CD4-positive, alpha-beta memory T cell (primary cell): ENCODE measurements at regions not wholly inside any gene's neighbourhood (a gene's known extent, or its start where the extent isn't known, plus 50 kb on each side); places are given as distances from the start of the nearest gene placed in this dataset.

Experiments used
- CTCF ChIA-PET: fragments of 350-600 bp; sonication (Branson Sonifier 250); formaldehyde crosslinking; loops from one replicate; lab custom pipeline; 2021; ENCODE audit warnings: inconsistent platforms; ENCODE audit not compliant: partially characterized antibody; lab: Charles Lee
- POLR2A ChIA-PET: fragments of 350-600 bp; sonication (Branson Sonifier 250); formaldehyde crosslinking; loops from one replicate; lab custom pipeline; 2021; ENCODE audit not compliant: partially characterized antibody; lab: Charles Lee
- DNase-seq, 5 donors: peaks; one replicate each; pipeline versions ENCODE4 v3.0.0 to v3.0.0-alpha.2; 2020 to 2022; ENCODE audit warnings: mixed read lengths in 1 of 5
- H3K27ac ChIP-seq: one replicate; pipeline ENCODE4 v1.7.0; 2013; ENCODE audit warnings: low read depth, low read length
- H3K27me3 ChIP-seq: 2 replicates; pipeline ENCODE4 v1.7.0; 2013; ENCODE audit warnings: mild to moderate bottlenecking, low read length, moderate library complexity; ENCODE audit not compliant: insufficient read depth
- H3K36me3 ChIP-seq: 2 replicates; pipeline ENCODE4 v1.7.0; 2013; ENCODE audit warnings: mild to moderate bottlenecking, low read length, moderate library complexity; ENCODE audit not compliant: insufficient read depth
- H3K4me1 ChIP-seq: 2 replicates; pipeline ENCODE4 v1.7.0; 2013; ENCODE audit warnings: mild to moderate bottlenecking, low read length, moderate library complexity; ENCODE audit not compliant: insufficient read depth
- H3K4me3 ChIP-seq, 2 donors: one replicate each; pipeline ENCODE4 v1.7.0; 2013; ENCODE audit warnings: low read length in 2 of 2, mild to moderate bottlenecking in 1 of 2
- H3K9me3 ChIP-seq, 2 donors: one replicate each; pipeline ENCODE4 v1.7.0; 2013; ENCODE audit warnings: low read length in 2 of 2, control low read depth in 1 of 2; ENCODE audit not compliant: control insufficient read depth in 1 of 2
- H3K27ac Mint-ChIP-seq, 7 donors: one replicate each; pipeline ENCODE4 v1.8.0; 2020 to 2021; ENCODE audit warnings: mixed read lengths in 7 of 7, mild to moderate bottlenecking in 6 of 7, inconsistent platforms in 3 of 7, moderate library complexity in 3 of 7
- H3K27me3 Mint-ChIP-seq, 2 donors: one replicate each; pipeline ENCODE4 v1.8.0; 2020 to 2021; ENCODE audit warnings: mixed read lengths in 2 of 2
- H3K36me3 Mint-ChIP-seq, 2 donors: one replicate each; pipeline ENCODE4 v1.8.0; 2020 to 2021; ENCODE audit warnings: mixed read lengths in 2 of 2, inconsistent platforms in 1 of 2, mild to moderate bottlenecking in 1 of 2
- H3K4me1 Mint-ChIP-seq, 4 donors: one replicate each; pipeline ENCODE4 v1.8.0; 2020 to 2021; ENCODE audit warnings: mixed read lengths in 4 of 4, mild to moderate bottlenecking in 1 of 4
- H3K4me3 Mint-ChIP-seq, 8 donors: one replicate each; pipeline ENCODE4 v1.8.0; 2020 to 2021; ENCODE audit warnings: mixed read lengths in 8 of 8, mild to moderate bottlenecking in 7 of 8, moderate library complexity in 6 of 8, inconsistent platforms in 3 of 8
- H3K9me3 Mint-ChIP-seq, 8 donors: one replicate each; pipeline ENCODE4 v1.8.0; 2020 to 2021; ENCODE audit warnings: mixed read lengths in 8 of 8, mild to moderate bottlenecking in 5 of 8, inconsistent platforms in 3 of 8, moderate library complexity in 1 of 8
- intact Hi-C: fragments of 100-400 bp; cut with micrococcal nuclease; formaldehyde crosslinking; loops from one replicate; pipeline ENCODE4 v1.15.1; 2023

GRCh38 chr2:2830576-2830975 lies 499.5 kb upstream of the MYT1L start:
- H3K36me3 ChIP-seq = no peaks in the 10 kb centered on the region
- H3K4me1 ChIP-seq = no peaks in the 10 kb centered on the region
- no peak overlapping the region for H3K27ac ChIP-seq
- DNase-seq = no peak
- no peaks in the 10 kb centered on the region for H3K9me3 ChIP-seq
- Mint-ChIP-seq H3K4me1 (no peaks in the 10 kb centered on the region), H3K27me3 (peaks cover 0 to 1% of the 10 kb centered on the region in 2 donors), H3K36me3 (no peaks in the 10 kb centered on the region), H3K4me3 (no peak overlapping the region), H3K27ac (no peak overlapping the region), H3K9me3 (peaks cover 0 to 5% (median 0%) of the 10 kb centered on the region in 8 donors)
- H3K4me3 ChIP-seq = no peak overlapping the region
- ChIA-PET POLR2A (no interaction called here), CTCF (no interaction called here)
- no peaks in the 10 kb centered on the region for H3K27me3 ChIP-seq
- intact Hi-C loops = no loop called here

- no peaks in the 10 kb centered on the region for H3K9me3 ChIP-seq
- H3K27ac ChIP-seq = no peak overlapping the region
- Mint-ChIP-seq H3K36me3 (no peaks in the 10 kb centered on the region), H3K4me1 (no peaks in the 10 kb centered on the region), H3K27ac (no peak overlapping the region), H3K27me3 (peaks cover 0 to 2% of the 10 kb centered on the region in 2 donors), H3K4me3 (no peak overlapping the region), H3K9me3 (peaks cover 0 to 5% (median 0%) of the 10 kb centered on the region in 8 donors)
- intact Hi-C loops = no loop called here
- ChIA-PET CTCF (no interaction called here), POLR2A (no interaction called here)
- H3K4me3 ChIP-seq = no peak overlapping the region
- no peak for DNase-seq
- H3K4me1 ChIP-seq = no peaks in the 10 kb centered on the region
- no peaks in the 10 kb centered on the region for H3K36me3 ChIP-seq
- H3K27me3 ChIP-seq = no peaks in the 10 kb centered on the region
Measured at GRCh38 chr2:2828774-2829368, 497.8 kb upstream of the MYT1L start.

GRCh38 chr2:2827761-2828221 lies 496.7 kb upstream of the MYT1L start:
- DNase-seq = no peak

GRCh38 chr2:2827046-2827636 lies 496.1 kb upstream of the MYT1L start:
- no peak overlapping the region for H3K27ac Mint-ChIP-seq
- CTCF ChIA-PET = no interaction called here
- no peaks in the 10 kb centered on the region for H3K4me1 Mint-ChIP-seq
- H3K27me3 Mint-ChIP-seq = peaks cover 0 to 4% of the 10 kb centered on the region in 2 donors
- peaks cover 0 to 6% (median 0%) of the 10 kb centered on the region in 8 donors for H3K9me3 Mint-ChIP-seq
- no peaks in the 10 kb centered on the region for H3K36me3 Mint-ChIP-seq
- no peak overlapping the region for H3K27ac ChIP-seq
- no peaks in the 10 kb centered on the region for H3K36me3 ChIP-seq
- H3K4me3 ChIP-seq = no peak overlapping the region
- no peaks in the 10 kb centered on the region for H3K27me3 ChIP-seq
- POLR2A ChIA-PET = no interaction called here
- H3K9me3 ChIP-seq = no peaks in the 10 kb centered on the region
- DNase-seq = no peak
- no peaks in the 10 kb centered on the region for H3K4me1 ChIP-seq
- intact Hi-C loops = no loop called here
- no peak overlapping the region for H3K4me3 Mint-ChIP-seq

More at GRCh38 chr2:2827761-2828221, 496.7 kb upstream of the MYT1L start:
- Mint-ChIP-seq H3K27me3 (peaks cover 0 to 2% of the 10 kb centered on the region in 2 donors), H3K9me3 (peaks cover 0 to 6% (median 0%) of the 10 kb centered on the region in 8 donors), H3K27ac (no peak overlapping the region), H3K36me3 (no peaks in the 10 kb centered on the region), H3K4me1 (no peaks in the 10 kb centered on the region), H3K4me3 (no peak overlapping the region)
- intact Hi-C loops = no loop called here
- POLR2A ChIA-PET = no interaction called here
- Histone ChIP-seq H3K4me1 (no peaks in the 10 kb centered on the region), H3K27me3 (no peaks in the 10 kb centered on the region), H3K9me3 (no peaks in the 10 kb centered on the region), H3K4me3 (no peak overlapping the region), H3K36me3 (no peaks in the 10 kb centered on the region), H3K27ac (no peak overlapping the region)
- CTCF ChIA-PET = no interaction called here

GRCh38 chr2:2826621-2827020 lies 495.5 kb upstream of the MYT1L start:
- H3K36me3 ChIP-seq = no peaks in the 10 kb centered on the region
- H3K4me3 ChIP-seq = no peak overlapping the region
- H3K27ac Mint-ChIP-seq = no peak overlapping the region
- H3K9me3 Mint-ChIP-seq = peaks cover 0 to 6% (median 0%) of the 10 kb centered on the region in 8 donors
- peaks cover 0 to 4% of the 10 kb centered on the region in 2 donors for H3K27me3 Mint-ChIP-seq
- ChIA-PET CTCF (no interaction called here), POLR2A (no interaction called here)
- H3K9me3 ChIP-seq = no peaks in the 10 kb centered on the region
- no peaks in the 10 kb centered on the region for H3K27me3 ChIP-seq
- H3K4me1 Mint-ChIP-seq = no peaks in the 10 kb centered on the region
- H3K27ac ChIP-seq = no peak overlapping the region
- H3K36me3 Mint-ChIP-seq = no peaks in the 10 kb centered on the region
- DNase-seq = no peak
- intact Hi-C loops = no loop called here
- no peaks in the 10 kb centered on the region for H3K4me1 ChIP-seq
- H3K4me3 Mint-ChIP-seq = no peak overlapping the region

GRCh38 chr2:2826209-2826551 lies 495.1 kb upstream of the MYT1L start:
- no peaks in the 10 kb centered on the region for H3K36me3 Mint-ChIP-seq
- intact Hi-C loops = no loop called here
- no peaks in the 10 kb centered on the region for H3K9me3 ChIP-seq
- peaks cover 0 to 4% of the 10 kb centered on the region in 2 donors for H3K27me3 Mint-ChIP-seq
- no peak overlapping the region for H3K4me3 ChIP-seq
- H3K36me3 ChIP-seq = no peaks in the 10 kb centered on the region
- H3K27ac ChIP-seq = no peak overlapping the region
- DNase-seq = no peak
- ChIA-PET CTCF (no interaction called here), POLR2A (no interaction called here)
- H3K9me3 Mint-ChIP-seq = peaks cover 0 to 6% (median 2%) of the 10 kb centered on the region in 8 donors
- H3K27me3 ChIP-seq = no peaks in the 10 kb centered on the region
- H3K4me1 Mint-ChIP-seq = no peaks in the 10 kb centered on the region
- no peak overlapping the region for H3K4me3 Mint-ChIP-seq
- no peaks in the 10 kb centered on the region for H3K4me1 ChIP-seq
- H3K27ac Mint-ChIP-seq = no peak overlapping the region

- POLR2A ChIA-PET = no interaction called here
- H3K4me3 Mint-ChIP-seq = no peak overlapping the region
- Histone ChIP-seq H3K4me3 (no peak overlapping the region), H3K9me3 (no peaks in the 10 kb centered on the region), H3K36me3 (no peaks in the 10 kb centered on the region), H3K27me3 (no peaks in the 10 kb centered on the region), H3K4me1 (no peaks in the 10 kb centered on the region), H3K27ac (no peak overlapping the region)
- CTCF ChIA-PET = no interaction called here
- DNase-seq = no peak
- peaks cover 0 to 4% (median 3%) of the 10 kb centered on the region in 8 donors for H3K9me3 Mint-ChIP-seq
- H3K4me1 Mint-ChIP-seq = no peaks in the 10 kb centered on the region
- H3K27ac Mint-ChIP-seq = no peak overlapping the region
- H3K27me3 Mint-ChIP-seq = peaks cover 0 to 4% of the 10 kb centered on the region in 2 donors
- H3K36me3 Mint-ChIP-seq = no peaks in the 10 kb centered on the region
- intact Hi-C loops = no loop called here
Measured at GRCh38 chr2:2825516-2826208, 494.6 kb upstream of the MYT1L start.
